ENCODE measurements at regions not wholly inside any gene's neighbourhood (a gene's known extent, or its start where the extent isn't known, plus 50 kb on each side); places are given as distances from the start of the nearest gene placed in this dataset.

GRCh38 chr6:53410508-53411258 is 61.9 kb upstream of the ELOVL5 start:
- no peak for DNase-seq (ENCODE audit: low read depth)
- peak; percentile 66 for TF ChIP-seq CTCF (IDR thresholded peaks at IDR 0.05; ENCODE audit: control insufficient read depth, insufficient read depth, low read depth, low read length, missing control alignments)
- H3K4me3 ChIP-seq (ENCODE audit: control insufficient read depth, low read depth, low read length) = no peak overlapping the region

GRCh38 chr6:53408826-53409225 is 60.1 kb upstream of the ELOVL5 start:
- TF ChIP-seq CTCF (IDR thresholded peaks at IDR 0.05; ENCODE audit: control insufficient read depth, insufficient read depth, low read depth, low read length, missing control alignments) = no peak
- H3K4me3 ChIP-seq (ENCODE audit: control insufficient read depth, low read depth, low read length) = no peak overlapping the region
- no peak for DNase-seq (ENCODE audit: low read depth)

GRCh38 chr6:53399027-53399344 is 50.2 kb upstream of the ELOVL5 start:
- no peak for TF ChIP-seq CTCF (IDR thresholded peaks at IDR 0.05; ENCODE audit: control insufficient read depth, insufficient read depth, low read depth, low read length, missing control alignments)
- no peak overlapping the region for H3K4me3 ChIP-seq (ENCODE audit: control insufficient read depth, low read depth, low read length)
- no peak for DNase-seq (ENCODE audit: low read depth)

- no peak for TF ChIP-seq CTCF (IDR thresholded peaks at IDR 0.05; ENCODE audit: control insufficient read depth, insufficient read depth, low read depth, low read length, missing control alignments)
- DNase-seq (ENCODE audit: low read depth) = no peak
- no peak overlapping the region for H3K4me3 ChIP-seq (ENCODE audit: control insufficient read depth, low read depth, low read length)
Observed at GRCh38 chr6:53398247-53399026, 49.7 kb upstream of the ELOVL5 start.

Data from AG09309 (cell line).